ENCODE measurements at regions not wholly inside any gene's neighbourhood (a gene's known extent, or its start where the extent isn't known, plus 50 kb on each side); places are given as distances from the start of the nearest gene placed in this dataset.
A peak's percentile ranks its signal among the peaks of the same experiment; 100 is the strongest.
"Not testable (repeated sequence)": the region's sequence is repeated elsewhere in the genome, so short reads cannot be mapped to it uniquely, and the experiment has no call there.

DNA sequence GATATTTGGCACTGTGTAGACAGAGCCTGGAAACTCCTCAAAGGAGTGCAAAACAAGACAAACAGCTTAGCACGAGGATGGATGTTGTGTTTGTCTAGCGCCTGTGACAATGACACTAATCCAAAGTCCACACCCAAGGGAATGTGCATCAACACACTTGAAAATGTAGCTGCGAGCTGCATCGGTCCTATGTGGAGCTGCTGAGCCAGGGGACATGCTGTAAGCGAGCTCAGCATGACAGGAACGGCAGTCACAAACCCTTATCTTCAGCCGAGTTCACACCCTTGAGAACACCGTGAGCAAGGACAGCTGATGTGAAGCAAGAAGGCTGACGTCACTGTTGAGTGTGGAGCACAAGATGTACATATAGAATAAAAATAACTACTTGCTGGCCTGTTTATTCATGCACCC lies 684.3 kb downstream of the QKI start:
- peak; percentile 10 for DNase-seq

DNA sequence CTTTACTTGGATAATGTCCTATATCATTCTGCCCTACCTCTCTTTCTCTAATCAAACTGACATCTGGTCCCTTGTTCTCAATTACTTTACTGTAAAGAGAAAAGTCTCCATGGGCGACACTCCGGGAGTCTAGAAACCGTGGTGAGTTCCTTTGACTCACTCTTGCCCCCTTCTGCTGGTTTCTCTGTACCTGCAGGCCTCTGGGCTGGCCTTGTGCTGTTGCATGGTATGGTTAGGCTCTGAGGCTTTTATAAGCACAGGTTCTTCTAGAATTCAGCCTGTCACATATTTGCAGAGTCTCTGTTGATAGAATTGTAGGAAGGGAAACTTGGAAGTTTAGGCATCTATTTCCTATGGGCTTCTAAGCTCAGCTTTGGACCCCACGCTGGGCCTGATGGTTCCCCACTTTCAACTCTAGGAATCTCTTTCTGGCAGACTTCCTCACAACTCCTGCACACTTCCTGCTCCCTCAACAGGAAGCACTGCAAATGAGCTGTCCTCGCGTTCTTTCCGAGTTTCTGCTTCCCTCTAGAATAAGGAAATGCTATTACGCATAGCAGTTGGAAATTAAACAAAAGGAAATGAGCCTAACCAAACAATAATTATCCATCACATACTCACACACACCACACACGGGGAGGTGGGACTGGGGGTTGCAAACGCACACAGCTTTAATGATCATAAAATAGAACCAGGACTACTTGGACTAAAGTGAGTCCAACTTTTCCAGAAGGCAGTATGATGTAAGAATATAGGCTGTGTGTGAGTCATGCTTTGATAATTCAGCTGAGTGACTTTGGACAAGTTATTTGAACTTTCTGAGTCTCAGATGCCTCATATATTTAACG lies 683.3 kb downstream of the QKI start:
- DNase-seq: peak; percentile 86

- no peak for DNase-seq
Measured at GRCh38 chr6:164097056-164097455, 682.5 kb downstream of the QKI start.

DNA sequence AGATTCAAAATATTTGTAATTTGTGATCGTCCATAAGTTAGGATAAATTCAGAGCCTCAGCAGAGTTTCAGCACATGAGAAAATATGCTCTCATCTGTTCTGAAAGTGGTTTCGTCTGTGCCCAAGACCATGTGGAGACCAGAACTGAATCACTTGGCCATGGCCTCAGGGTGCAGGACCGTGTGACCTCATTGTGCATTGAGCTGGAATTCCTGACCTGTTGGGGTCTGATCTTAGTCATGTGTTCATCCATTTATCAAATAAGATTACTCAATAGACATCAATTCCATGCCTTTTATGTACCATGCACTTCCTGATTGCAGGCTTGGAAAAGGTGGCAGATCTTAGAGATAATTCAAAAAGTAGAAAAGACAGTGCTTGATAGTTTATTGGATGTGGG lies 680.5 kb downstream of the QKI start:
- peak; percentile 12 for DNase-seq

DNA sequence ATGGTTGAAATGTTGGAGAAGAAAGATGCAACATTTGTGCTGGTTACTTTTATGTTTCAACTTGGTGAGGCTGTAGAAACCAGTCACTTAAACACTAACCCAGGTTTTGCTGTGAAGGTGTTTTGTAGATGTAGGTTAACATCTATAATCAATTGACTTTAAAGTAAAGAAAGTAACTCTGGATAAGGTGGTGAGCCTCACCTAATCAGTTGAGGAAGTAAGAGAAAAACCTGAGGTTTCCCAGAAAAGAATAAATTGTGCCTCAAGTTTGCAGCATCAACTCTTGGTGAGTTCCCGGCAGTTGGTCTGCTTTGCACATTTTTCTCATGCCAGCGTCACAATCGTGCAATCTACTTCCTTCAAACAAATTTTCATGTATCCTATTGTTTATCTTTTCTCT lies 673.4 kb downstream of the QKI start:
- DNase-seq: no peak

- DNase-seq: no peak
Measured at GRCh38 chr6:164087211-164087610, 672.7 kb downstream of the QKI start.

DNA sequence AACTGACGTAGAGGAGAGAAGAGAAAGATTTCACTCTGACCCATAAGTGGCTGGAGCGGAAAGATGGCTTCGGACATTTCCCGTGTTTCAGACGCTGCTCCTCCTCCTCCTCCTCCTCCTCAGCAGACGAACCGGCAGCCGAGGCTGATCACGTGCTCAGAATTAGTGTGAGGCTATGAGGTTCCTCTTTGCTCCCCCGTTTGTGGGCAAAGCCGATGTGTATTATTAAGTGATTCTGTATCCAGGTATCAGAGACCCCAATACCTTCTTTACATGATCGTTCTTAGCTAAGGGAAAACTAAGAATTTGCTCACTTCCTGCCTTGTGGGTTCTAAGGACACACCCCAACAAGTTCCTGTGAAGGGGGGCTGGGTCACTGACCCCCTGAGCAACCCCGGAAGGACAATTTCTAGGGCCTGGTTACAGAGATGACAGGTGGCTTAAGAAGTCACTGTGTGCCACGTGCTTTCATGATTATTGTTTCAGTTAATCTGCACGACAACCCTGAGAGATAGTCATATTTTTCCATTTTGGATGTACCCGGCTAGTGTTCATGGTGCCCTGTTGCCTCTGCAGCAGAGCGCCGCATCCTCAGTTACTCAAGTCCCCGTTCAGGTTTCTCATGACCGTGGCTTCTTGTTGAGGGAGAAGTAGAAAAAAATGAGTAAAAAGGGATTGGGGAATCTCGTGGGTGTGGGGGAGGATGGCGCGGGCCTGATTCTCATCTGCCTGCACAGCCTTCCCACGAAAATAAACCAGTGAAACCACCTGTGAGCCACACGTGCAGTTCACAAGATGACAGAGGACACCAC lies 671.8 kb downstream of the QKI start:
- DNase-seq: no peak

- DNase-seq: peak; percentile 82
Measured at GRCh38 chr6:164085091-164086075, 670.9 kb downstream of the QKI start.

DNA sequence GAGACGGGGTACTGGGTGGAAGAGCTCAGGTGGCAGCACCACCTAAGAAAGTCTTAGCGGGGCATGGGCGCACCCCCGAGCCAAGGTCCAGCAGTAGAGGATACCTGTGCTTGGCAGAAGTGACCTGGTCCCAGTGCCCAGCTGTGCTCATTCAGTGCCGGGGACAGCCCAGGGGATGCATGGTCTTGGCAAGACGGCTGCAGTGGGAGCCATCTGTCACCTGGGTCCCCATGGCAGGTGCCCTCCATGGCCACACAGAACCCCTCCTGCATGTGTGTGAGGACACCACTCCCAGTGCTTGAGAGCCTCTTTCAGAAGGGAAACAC lies 664.7 kb downstream of the QKI start:
- no peak for DNase-seq

DNA sequence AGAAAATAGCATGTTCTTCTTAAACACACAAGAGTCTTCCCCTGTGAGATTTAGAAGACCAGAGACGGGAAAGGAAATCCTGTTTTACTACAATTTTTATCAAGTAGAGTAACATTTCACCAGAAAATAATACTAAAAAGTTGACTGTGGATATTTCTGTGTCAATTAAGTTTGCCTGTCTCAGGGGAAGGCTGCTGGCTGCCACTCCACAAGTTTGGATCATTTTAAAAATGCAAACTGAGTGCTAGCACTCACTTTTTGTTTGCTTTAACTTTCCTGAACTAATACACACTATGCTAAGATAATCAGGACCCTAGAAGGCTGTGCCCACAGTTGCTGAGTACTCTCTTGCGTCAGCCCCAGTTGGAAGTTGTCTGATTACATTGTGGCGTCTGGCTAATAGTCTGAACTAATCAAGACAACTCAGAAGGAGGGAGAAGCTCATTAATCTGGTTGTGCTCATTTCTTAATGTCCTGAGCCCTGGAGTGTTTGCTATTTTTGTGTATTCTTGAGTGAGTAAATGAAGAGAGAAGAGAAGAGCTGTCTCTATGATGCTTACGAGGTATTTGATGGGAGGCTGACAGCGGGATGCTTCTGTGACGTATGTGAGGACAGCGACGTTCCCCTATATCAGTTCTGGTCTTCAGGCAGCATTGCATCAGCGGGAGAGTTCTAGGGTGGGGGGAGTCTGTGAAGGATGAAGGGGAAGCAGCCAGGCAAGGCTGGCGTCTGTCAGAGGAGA lies 664.2 kb downstream of the QKI start:
- no peak for DNase-seq

DNA sequence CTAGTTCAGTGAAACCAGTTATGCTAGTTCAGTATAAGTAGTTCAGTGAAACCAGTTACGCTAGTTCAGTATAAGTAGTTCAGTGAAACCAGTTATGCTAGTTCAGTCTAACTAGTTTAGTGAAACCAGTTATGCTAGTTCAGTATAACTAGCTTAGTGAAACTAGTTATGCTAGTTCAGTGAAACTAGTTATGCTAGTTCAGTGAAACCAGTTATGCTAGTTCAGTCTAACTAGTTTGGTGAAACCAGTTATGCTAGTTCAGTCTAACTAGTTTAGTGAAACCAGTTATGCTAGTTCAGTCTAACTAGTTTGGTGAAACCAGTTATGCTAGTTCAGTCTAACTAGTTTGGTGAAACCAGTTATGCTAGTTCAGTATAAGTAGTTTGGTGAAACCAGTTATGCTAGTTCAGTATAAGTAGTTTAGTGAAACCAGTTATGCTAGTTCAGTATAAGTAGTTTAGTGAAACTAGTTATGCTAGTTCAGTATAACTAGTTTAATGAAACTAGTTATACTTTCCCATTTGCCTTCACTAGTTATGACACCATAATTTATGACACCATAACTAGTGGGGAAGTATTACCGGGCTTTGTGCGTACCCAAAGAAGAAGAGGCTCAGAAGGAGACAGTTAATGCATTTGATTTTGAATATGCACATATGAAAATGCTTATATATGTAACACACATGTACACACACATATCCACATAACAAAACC lies 662.5 kb downstream of the QKI start:
- DNase-seq: not testable (repeated sequence)

GRCh38 chr6:164075981-164076615 lies 661.6 kb downstream of the QKI start:
- DNase-seq: no peak

DNA sequence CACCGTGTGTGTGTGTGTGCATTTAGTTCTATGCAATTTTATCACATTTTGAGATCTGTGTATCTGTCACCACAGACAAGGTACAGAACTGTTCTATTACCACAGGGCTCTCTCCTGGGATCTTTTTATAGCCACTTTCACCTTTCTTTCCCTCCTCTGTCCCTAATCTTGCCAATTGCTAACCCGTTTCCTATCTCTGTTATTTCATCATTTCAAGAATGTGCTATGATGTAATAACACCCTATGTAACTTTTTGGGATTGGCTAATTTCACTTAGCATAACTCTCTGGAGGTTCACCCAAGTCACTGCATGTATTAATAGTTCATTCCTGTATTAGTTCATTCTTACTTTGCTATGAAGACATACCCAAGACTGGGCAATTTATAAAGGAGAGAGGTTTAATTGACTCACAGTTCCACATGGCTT lies 657.7 kb downstream of the QKI start:
- DNase-seq: no peak

- peak; percentile 58 for DNase-seq
Measured at GRCh38 chr6:164069350-164069990, 655.0 kb downstream of the QKI start.

- peak; percentile 53 for DNase-seq
Measured at GRCh38 chr6:164068527-164068926, 654.0 kb downstream of the QKI start.

GRCh38 chr6:164066766-164067165 lies 652.2 kb downstream of the QKI start:
- DNase-seq: no peak

GRCh38 chr6:164066335-164066734 lies 651.8 kb downstream of the QKI start:
- peak; percentile 62 for DNase-seq

GRCh38 chr6:164063346-164063745 lies 648.8 kb downstream of the QKI start:
- DNase-seq: no peak

DNA sequence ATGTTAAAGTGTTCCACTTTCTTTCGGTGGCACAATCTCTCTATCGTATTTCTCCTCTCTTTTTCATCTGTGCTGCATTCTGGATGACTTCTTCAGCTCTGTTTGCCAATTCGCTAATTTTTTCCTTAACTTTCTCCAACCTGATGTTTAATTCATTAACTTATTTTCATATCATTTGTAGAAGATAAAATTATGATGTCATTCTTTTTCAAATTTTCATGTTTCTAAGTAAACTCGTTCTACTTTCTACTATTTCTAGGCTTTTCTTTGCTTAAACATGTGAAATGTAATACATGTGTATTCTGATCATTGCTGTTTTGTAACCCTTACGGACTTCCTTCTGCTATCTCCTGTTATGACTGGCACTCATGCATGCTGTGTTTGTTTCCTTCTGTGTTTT lies 648.4 kb downstream of the QKI start:
- DNase-seq: no peak

DNA sequence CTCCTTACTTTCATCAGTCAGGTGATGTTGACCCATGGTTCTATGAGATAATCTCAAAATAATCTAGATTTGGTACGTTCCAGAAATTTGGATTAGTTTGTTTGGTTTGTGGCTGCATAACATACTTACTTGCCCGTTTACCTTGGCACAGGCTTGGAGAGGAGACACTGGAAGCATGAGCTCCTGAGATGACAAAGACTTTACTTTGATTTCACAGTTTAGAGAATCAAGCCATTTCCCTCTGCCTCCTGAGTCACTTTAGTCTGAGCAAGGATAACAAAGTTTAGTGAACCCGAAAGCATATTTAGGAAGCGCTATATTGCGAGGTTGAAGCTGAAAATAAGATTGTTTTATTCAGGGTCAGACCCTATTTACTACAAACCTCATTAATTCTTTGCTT lies 643.4 kb downstream of the QKI start:
- DNase-seq: no peak

GRCh38 chr6:164051427-164051826 lies 636.9 kb downstream of the QKI start:
- no peak for DNase-seq
